ACHN (cell line): ENCODE measurements at regions not wholly inside any gene's neighbourhood (a gene's known extent, or its start where the extent isn't known, plus 50 kb on each side); places are given as distances from the start of the nearest gene placed in this dataset.

Experiments used
- DNase-seq: peaks from one replicate; pipeline ENCODE4 v3.0.0-alpha.2; 2015
- in situ Hi-C: cut with HindIII; loops from 2 replicates; pipeline ENCODE4 v1.10.0; 2017; ENCODE audit warnings: low sequenced_read_pairs, low pct_ligation_motif_present, low pct_unique_long_range_greater_than_20kb

GRCh38 chr1:88134983-88135921 lies 548.8 kb upstream of the PKN2 start:
- in situ Hi-C loops, result no loop called here

GRCh38 chr1:88139633-88140032 lies 544.4 kb upstream of the PKN2 start:
- in situ Hi-C loops, result no loop called here
- no peak for DNase-seq

More at GRCh38 chr1:88134983-88135921, 548.8 kb upstream of the PKN2 start:
- no peak for DNase-seq

GRCh38 chr1:88140325-88140724 lies 543.7 kb upstream of the PKN2 start:
- in situ Hi-C loops, result no loop called here
- no peak for DNase-seq

- in situ Hi-C loops, result no loop called here
- no peak for DNase-seq
Measured at GRCh38 chr1:88141499-88142074, 542.5 kb upstream of the PKN2 start.

- no peak for DNase-seq
- in situ Hi-C loops, result no loop called here
Measured at GRCh38 chr1:88145752-88146151, 538.3 kb upstream of the PKN2 start.

GRCh38 chr1:88149686-88150085 lies 534.4 kb upstream of the PKN2 start:
- DNase-seq, result no peak
- in situ Hi-C loops, result no loop called here

GRCh38 chr1:88150330-88150729 lies 533.7 kb upstream of the PKN2 start:
- in situ Hi-C loops, result no loop called here

GRCh38 chr1:88163187-88163586 lies 520.9 kb upstream of the PKN2 start:
- in situ Hi-C loops, result no loop called here
- no peak for DNase-seq

More at GRCh38 chr1:88150330-88150729, 533.7 kb upstream of the PKN2 start:
- DNase-seq, result no peak

- no peak for DNase-seq
- in situ Hi-C loops, result no loop called here
Measured at GRCh38 chr1:88168126-88168525, 515.9 kb upstream of the PKN2 start.

- DNase-seq, result no peak
- in situ Hi-C loops, result no loop called here
Measured at GRCh38 chr1:88169139-88169538, 514.9 kb upstream of the PKN2 start.

GRCh38 chr1:88169939-88170338 lies 514.1 kb upstream of the PKN2 start:
- no peak for DNase-seq
- in situ Hi-C loops, result no loop called here

GRCh38 chr1:88175120-88175630 lies 508.9 kb upstream of the PKN2 start:
- in situ Hi-C loops, result no loop called here
- DNase-seq, result no peak

GRCh38 chr1:88175631-88176226 lies 508.3 kb upstream of the PKN2 start:
- peak; percentile 38 for DNase-seq
- in situ Hi-C loops, result no loop called here

GRCh38 chr1:88179943-88180342 lies 504.1 kb upstream of the PKN2 start:
- no peak for DNase-seq
- in situ Hi-C loops, result no loop called here

GRCh38 chr1:88180449-88181108 lies 503.5 kb upstream of the PKN2 start:
- peak; percentile 71 for DNase-seq
- in situ Hi-C loops, result no loop called here

- no peak for DNase-seq
- in situ Hi-C loops, result no loop called here
Measured at GRCh38 chr1:88186911-88187310, 497.2 kb upstream of the PKN2 start.

- no peak for DNase-seq
- in situ Hi-C loops, result no loop called here
Measured at GRCh38 chr1:88188038-88188437, 496.0 kb upstream of the PKN2 start.

- in situ Hi-C loops, result no loop called here
- no peak for DNase-seq
Measured at GRCh38 chr1:88189525-88189924, 494.5 kb upstream of the PKN2 start.

GRCh38 chr1:88191917-88192316 lies 492.2 kb upstream of the PKN2 start:
- no peak for DNase-seq
- in situ Hi-C loops, result no loop called here
